Right lobe of liver (tissue), 4 donors: ENCODE measurements at regions not wholly inside any gene's neighbourhood (a gene's known extent, or its start where the extent isn't known, plus 50 kb on each side); places are given as distances from the start of the nearest gene placed in this dataset.

ENCODE experiments used
- POLR2A ChIP-seq: fragments of 450-650 bp; IDR thresholded peaks from one replicate; pipeline ENCODE4 v1.6.1; 2017; ENCODE audit warnings: antibody characterized with exemption, mild to moderate bottlenecking
- TF ChIP-seq, protein P1 (sequence below), 4 donors: fragments of 200-600 bp in 3 of 4; fragments of 450-650 bp in 1 of 4; IDR thresholded peaks; one replicate each; pipeline versions ENCODE4 v1.5.1 to v1.8.0; 2016 to 2022; ENCODE audit warnings: antibody characterized with exemption in 4 of 4, mild to moderate bottlenecking in 2 of 4
- donor health status: DM: no; HTN: no; CAD: no.
- donor health status: DM: no; HTN: no; CAD: no.
- donor health status: DM: no; HTN: yes; CAD: no.

DNA sequence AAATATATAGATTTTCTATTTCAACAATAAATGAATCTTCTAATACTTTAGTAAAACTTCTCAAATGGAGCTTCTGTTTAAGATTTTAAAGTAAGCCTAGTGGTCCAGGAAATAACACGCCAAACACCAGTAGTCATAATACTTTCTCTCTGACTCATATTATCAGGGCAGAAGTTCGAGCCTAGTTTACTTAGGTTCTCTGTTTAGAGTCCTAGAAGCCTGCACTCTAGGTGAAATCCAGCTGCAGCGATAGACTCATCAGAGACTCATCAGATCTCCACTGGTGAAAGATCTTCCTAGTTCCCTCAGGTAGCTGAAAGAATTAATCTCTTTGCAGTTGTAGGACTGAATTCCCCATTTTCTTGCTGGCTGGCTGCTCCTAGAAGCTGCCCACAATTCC, 552.5 kb upstream of the ROBO2 start:
- TF ChIP-seq POLR2A, result no peak
- TF ChIP-seq, protein P1, sequence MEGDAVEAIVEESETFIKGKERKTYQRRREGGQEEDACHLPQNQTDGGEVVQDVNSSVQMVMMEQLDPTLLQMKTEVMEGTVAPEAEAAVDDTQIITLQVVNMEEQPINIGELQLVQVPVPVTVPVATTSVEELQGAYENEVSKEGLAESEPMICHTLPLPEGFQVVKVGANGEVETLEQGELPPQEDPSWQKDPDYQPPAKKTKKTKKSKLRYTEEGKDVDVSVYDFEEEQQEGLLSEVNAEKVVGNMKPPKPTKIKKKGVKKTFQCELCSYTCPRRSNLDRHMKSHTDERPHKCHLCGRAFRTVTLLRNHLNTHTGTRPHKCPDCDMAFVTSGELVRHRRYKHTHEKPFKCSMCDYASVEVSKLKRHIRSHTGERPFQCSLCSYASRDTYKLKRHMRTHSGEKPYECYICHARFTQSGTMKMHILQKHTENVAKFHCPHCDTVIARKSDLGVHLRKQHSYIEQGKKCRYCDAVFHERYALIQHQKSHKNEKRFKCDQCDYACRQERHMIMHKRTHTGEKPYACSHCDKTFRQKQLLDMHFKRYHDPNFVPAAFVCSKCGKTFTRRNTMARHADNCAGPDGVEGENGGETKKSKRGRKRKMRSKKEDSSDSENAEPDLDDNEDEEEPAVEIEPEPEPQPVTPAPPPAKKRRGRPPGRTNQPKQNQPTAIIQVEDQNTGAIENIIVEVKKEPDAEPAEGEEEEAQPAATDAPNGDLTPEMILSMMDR (IDR thresholded peaks at IDR 0.05), result no peak
